Myocyte (in vitro differentiated cells): ENCODE measurements at regions not wholly inside any gene's neighbourhood (a gene's known extent, or its start where the extent isn't known, plus 50 kb on each side); places are given as distances from the start of the nearest gene placed in this dataset.
"Not testable (repeated sequence)": the region's sequence is repeated elsewhere in the genome, so short reads cannot be mapped to it uniquely, and the experiment has no call there.

Source experiments
- DNase-seq: peaks from one replicate; pipeline ENCODE4 v3.0.0-alpha.2; 2012; ENCODE audit warnings: low read depth

DNA sequence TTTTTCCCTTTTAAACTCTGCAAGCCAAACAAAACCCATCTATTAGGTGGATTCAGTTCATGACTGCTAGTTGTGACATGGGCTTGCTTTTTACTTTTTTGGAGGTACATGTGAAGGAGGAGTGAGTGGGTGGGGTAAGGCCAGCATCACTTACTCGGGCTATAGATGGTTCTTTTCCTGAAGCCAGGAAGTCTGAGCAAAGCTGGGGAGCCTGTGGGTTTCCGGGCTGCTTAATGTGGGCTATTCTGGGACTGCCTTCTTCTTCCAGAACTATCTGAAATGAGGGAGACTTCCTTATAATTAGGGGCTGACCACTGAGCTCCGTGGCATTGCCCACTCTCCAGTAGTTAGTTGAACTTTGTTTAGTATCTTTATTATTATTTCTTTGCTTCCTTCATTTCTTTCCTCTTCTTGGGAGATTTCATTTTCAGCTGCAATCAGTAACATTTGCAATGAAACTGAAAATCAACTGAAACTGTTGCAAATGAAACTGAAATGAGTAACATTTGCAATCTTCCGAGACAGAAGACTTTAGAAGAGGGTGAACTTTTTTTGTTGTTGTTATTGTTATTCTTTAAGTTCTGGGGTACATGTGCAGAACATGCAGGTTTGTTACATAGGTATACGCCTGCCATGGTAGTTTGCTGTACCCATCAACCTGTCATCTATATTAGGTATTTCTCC lies 204.9 kb downstream of the LRRC70 start:
- no peak for DNase-seq

DNA sequence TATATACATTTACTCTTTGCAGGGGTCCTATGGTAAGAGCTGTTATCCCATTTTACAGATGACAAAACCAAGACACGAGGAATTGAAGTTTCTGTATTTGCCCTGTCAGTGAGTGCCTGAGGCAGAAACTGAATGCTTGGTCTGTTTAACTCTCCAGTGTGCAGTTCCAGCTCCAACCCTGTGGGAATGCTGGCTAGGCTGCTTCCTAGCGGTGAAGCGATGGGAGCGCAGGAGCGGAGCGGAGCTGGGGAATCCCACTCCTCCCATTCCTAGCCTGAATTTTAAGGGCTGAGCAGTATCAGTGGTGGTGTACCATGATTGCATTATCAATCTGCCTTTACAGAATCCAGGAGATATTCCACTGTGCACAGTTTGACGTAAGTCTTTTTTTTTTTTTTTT lies 202.3 kb downstream of the LRRC70 start:
- DNase-seq, result no peak

GRCh38 chr5:62780230-62780629 lies 201.6 kb downstream of the LRRC70 start:
- no peak for DNase-seq

DNA sequence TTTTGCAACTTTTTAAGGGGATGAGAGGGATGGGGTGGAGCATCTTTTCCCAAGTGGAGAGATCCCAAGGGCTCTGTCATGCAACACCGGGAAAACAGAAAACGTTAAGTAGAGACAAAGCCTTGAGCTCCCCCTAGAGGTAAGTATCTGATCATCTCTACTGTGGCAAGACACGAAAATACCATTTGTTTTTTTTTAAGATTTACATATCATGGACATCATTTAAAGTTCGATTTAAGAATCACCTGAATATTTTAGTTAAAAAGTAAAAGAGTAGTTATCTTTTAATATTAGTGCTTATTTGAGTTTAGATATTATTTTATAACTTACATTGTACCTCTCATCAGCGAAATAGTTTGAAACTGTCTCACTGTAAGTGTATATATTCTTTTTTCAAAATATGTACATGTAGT lies 200.4 kb downstream of the LRRC70 start:
- peak; percentile 69 for DNase-seq

GRCh38 chr5:62778316-62779009 lies 199.8 kb downstream of the LRRC70 start:
- DNase-seq, result no peak

DNA sequence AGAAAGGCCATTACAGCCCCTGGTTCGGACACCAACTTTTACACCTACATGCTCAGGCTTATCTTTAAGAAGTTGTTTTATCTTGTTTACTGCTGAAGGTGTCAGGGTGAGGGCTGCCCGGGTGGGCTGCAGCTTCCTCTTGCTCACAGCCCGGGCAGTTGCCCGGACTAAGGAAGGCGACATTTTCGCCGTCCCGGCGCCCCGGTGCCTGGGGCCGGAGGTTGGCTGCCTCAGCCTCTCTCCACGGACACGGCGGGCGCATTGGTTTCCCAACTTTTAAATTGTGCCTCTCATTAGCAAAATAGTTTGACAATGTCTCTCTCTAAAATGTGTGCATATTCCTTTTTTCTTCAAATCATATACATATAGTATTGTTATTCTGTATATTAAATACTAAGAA lies 198.5 kb downstream of the LRRC70 start:
- DNase-seq, result not testable (repeated sequence)

- not testable (repeated sequence) for DNase-seq
These were observed 198.0 kb downstream of the LRRC70 start for GRCh38 chr5:62776592-62776991.

DNA sequence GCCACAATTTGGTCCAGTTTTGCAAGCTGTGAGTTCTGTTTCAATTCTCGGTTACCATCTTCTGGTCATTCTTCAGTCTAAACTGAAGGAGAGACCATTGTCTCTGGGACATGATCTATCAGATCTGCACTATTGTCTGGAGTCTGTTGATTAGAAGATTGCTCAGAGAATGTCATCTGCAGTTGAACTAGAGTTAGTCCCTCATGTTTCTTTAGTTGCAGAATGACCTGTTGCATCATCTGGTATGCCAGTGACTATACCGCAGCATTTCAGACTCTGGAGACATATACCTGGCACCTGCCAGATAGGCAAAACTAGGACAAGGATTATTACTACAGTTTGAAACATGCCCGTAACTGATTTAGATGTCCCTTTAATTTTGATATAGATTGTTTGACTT lies 194.8 kb downstream of the LRRC70 start:
- DNase-seq, result no peak

DNA sequence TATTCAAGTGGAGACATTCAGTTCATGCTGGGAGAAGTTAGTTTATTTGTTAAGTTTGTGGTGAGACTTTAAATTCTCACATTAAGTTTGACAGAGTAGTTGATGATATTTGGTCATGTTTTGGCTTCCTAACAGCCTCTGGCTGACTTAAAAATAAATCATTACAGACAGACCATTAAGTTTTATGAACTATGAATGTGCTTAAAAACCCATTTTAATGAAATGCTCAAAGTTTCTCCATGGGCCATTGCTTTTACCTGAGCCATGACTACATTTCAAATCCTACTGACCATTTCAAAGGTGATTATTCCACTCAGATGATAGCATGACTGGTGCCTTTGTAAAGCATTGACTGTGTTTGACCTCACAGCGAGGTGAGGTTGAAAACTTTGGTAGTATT lies 192.7 kb downstream of the LRRC70 start:
- no peak for DNase-seq

DNA sequence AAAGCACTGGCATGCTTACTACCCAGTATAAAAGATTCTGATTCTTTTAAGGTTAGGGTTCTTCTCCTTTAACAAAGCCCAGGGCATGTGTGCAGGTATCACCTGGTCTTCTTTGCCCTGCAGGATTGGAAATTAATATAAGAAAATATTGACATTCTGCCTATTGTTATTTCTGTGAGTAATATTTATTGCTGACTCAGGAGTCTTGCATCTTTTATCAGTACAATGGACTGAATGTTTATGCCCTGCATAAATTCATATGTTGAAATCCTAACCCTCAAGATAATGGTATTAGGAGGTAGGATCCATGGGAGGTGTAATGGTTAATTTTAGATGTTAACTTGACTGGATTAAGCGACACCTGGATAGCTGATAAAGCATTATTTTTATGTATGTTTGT lies 189.0 kb downstream of the LRRC70 start:
- DNase-seq, result no peak

DNA sequence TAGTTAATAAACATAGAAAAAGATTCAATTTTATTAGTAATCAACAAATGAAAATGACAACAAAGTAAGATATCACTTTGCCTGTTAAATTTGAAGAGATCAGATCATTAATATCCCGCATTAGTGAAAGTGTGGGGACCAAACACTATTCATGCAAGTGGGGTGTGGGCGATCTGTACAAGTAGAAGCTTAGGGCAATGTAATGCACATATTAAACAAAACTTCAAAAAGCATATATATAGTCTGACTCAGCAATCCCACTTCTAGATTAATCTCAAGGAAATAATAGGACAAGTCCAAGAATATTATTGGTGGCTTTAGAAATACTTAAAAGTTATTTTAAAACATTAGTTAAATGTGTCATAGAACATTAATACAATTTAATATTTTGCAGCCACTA lies 188.5 kb downstream of the LRRC70 start:
- no peak for DNase-seq

GRCh38 chr5:62762503-62762902 lies 183.9 kb downstream of the LRRC70 start:
- DNase-seq, result no peak

GRCh38 chr5:62757686-62758085 lies 179.1 kb downstream of the LRRC70 start:
- DNase-seq, result not testable (repeated sequence)

- DNase-seq, result not testable (repeated sequence)
These were observed 174.4 kb downstream of the LRRC70 start for GRCh38 chr5:62752998-62753367.

- DNase-seq, result not testable (repeated sequence)
These were observed 173.7 kb downstream of the LRRC70 start for GRCh38 chr5:62752056-62752997.

DNA sequence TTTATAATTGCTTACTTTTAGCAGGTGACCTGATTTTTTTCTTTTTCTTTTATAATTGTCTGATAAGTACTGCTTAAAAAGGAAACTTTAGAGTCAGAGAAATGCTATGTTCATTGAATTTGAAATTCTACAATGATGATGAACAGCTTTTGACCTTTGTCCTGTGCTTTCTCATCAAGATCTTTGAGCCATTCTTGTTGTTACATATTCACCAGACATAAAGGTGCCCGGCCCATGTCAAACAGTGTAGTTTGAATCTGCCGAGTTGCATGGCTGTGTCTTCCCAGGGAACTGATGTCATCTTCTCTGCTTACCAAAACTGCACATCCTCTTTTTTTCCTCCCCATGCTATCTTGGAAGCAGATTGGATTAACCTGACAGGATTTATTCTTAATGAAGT lies 163.6 kb downstream of the LRRC70 start:
- DNase-seq, result no peak

- no peak for DNase-seq
These were observed 163.1 kb downstream of the LRRC70 start for GRCh38 chr5:62741761-62742160.

DNA sequence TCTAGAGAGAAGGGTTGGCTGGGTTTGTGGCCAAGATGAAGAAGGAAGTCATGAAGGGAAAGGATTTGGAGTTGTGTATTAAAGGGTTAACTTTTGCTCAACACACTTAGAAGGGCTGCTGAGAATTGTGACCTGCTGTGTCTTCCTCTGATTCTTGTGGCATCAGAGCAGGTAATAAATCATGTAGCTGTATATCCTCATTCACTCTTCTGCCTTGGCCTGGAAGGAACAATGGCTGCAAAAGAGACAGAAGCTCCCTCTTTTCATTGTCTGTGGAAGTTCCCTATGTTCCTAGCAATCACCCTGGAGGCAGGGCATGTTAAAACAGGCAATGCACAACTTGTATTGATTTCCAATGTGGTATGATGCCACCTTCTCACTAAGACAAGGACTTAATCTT lies 159.1 kb downstream of the LRRC70 start:
- no peak for DNase-seq

DNA sequence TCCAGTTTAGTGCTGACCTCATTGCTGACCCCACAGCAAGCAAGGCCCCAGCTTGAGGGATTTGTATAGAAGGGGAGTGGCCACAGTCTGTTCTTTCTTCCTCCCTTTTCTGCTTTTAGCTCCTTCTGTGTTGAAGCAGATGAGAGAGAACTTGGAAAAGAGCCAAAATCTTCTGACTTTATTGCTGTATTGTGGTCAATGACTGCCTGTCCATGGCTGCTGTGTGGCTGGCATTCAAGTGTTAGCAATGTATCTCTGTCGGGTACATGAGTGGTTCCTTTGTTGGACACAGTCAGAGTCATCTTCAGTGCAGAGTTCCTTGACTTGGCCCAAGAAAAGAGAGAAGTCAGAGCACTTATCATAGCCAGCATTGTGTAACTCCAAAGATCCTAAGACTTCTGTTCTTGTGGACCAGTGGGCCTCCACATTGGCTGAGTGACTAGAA lies 154.1 kb downstream of the LRRC70 start:
- DNase-seq, result peak; percentile 20

DNA sequence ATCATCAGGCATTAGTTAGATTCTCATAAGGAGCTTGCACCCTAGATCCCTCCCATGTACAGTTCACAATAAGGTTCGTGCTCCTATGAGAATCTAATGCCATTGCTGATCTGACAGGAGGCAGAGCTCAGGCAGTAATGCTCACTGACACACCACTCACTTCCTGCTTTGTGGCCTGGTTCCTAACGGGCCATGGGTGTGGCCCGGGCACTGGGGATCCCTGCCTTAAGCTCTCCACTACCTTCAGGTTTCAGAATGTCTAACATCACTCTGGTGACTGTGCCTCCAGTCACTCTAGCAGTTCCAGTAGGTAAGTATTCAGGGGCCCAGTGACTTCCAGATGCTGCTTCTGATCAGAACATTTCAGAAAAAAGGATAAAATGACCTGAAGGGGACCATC lies 152.4 kb downstream of the LRRC70 start:
- DNase-seq, result no peak

GRCh38 chr5:62729675-62730074 lies 151.1 kb downstream of the LRRC70 start:
- DNase-seq, result no peak

DNA sequence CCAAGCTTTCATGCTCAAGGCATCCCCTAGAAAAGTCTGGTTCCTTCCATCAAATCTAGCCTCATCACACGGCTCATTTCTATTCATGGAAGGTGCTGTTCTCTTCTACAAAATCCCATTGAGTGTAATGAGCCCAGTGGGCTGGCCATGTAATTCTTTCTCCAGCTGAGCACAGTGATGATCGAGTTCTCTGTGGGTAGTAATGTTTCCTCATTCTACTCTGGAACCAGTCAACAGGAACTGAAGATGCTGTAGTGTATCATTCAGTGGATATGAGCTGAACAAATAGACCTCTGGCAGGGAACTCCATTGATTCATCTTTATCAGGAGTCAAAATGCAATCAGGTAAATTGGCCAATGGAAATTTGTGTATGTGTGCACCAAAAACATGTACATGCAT lies 149.2 kb downstream of the LRRC70 start:
- DNase-seq, result no peak
